Heart left ventricle (tissue), 16 donors: ENCODE measurements at regions not wholly inside any gene's neighbourhood (a gene's known extent, or its start where the extent isn't known, plus 50 kb on each side); places are given as distances from the start of the nearest gene placed in this dataset.

Source experiments
- ATAC-seq, 4 donors: fragments of 200-7000 bp; cut with Tn5 transposase; one replicate each; pipeline ENCODE4 v1.9.1; 2020 to 2022; ENCODE audit warnings: moderate library complexity in 4 of 4, mild to moderate bottlenecking in 3 of 4, moderate number of reproducible peaks in 1 of 4
- DNase-seq, 5 donors: peaks; one replicate each; pipeline ENCODE4 v3.0.0-alpha.2; 2020
- H3K27ac ChIP-seq, 12 donors: fragments of 200-600 bp; sonication (generic) in 4 of 12; one replicate each; pipeline versions ENCODE4 v1.5.0 to v1.8.0; 2016 to 2022; ENCODE audit warnings: mild to moderate bottlenecking in 2 of 12
- H3K27me3 ChIP-seq, 9 donors: fragments of 200-600 bp; sonication (generic) in 2 of 9; one replicate each; pipeline versions ENCODE4 v1.5.1 to v1.8.0; 2016 to 2022; ENCODE audit warnings: mild to moderate bottlenecking in 3 of 9
- H3K36me3 ChIP-seq, 9 donors: fragments of 200-600 bp; sonication (generic) in 2 of 9; one replicate each; pipeline versions ENCODE4 v1.5.0 to v1.8.0; 2018 to 2022; ENCODE audit warnings: mild to moderate bottlenecking in 2 of 9
- H3K4me1 ChIP-seq, 12 donors: fragments of 200-600 bp; sonication (generic) in 4 of 12; one replicate each; pipeline versions ENCODE4 v1.5.0 to v1.8.0; 2016 to 2022; ENCODE audit warnings: mild to moderate bottlenecking in 3 of 12
- H3K4me3 ChIP-seq, 12 donors: fragments of 200-600 bp; sonication (generic) in 4 of 12; one replicate each; pipeline versions ENCODE4 v1.5.0 to v1.8.0; 2017 to 2022; ENCODE audit warnings: mild to moderate bottlenecking in 9 of 12, moderate library complexity in 4 of 12
- H3K9me3 ChIP-seq, 12 donors: fragments of 200-600 bp; sonication (generic) in 4 of 12; one replicate each; pipeline versions ENCODE4 v1.5.0 to v1.8.0; 2016 to 2022; ENCODE audit warnings: mild to moderate bottlenecking in 1 of 12
- CTCF ChIP-seq, 12 donors: fragments of 200-600 bp; sonication (generic) in 4 of 12; IDR thresholded peaks; one replicate each; pipeline versions ENCODE4 v1.5.0 to v1.8.0; 2018 to 2022; ENCODE audit warnings: antibody characterized with exemption in 12 of 12, mild to moderate bottlenecking in 5 of 12
- POLR2A ChIP-seq, 2 donors: fragments of 450-650 bp; IDR thresholded peaks; one replicate each; pipeline ENCODE4 v1.6.1; 2017; ENCODE audit warnings: antibody characterized with exemption in 2 of 2, mild to moderate bottlenecking in 2 of 2, moderate library complexity in 2 of 2
- WGBS, 4 donors: extraction: QIAGEN DNeasy Blood & Tissue Kit in 2 of 4; methylation state at CpG; one replicate each; pipeline versions ENCODE4 v1.1.5 to v1.1.7; 2013 to 2018; 5-methylcytosine and 5-hydroxymethylcytosine counted together
- intact Hi-C, 10 donors: fragments of 100-400 bp; cut with DNase I; formaldehyde crosslinking; loops; one replicate each; pipeline versions ENCODE4 v1.11.1 to v1.14.2; 2022
- donor health status: ischemic (EF 13 %, LVEDD 7.1; RV severe dilation, severe dysfunction).
- donor health status: healthy with polysubstance abuse.
- donor health status: DM: no; HTN: yes; CAD: no.
- donor health status: DM: no; HTN: no; CAD: no.
- donor health status: ischemic (EF 25% LVEDD 6.9; RV normal size, moderate dysfunction).
- donor health status: ischemic (EF 25% LVEDD 5.7; RV mildly dilated, moderate dysfunction).
- donor health status: healthy.
- donor health status: DM: yes; HTN: yes; CAD: no.
- donor health status: ischemic (EF 35%, LVEDD 5.7; RV mildly dilated, moderate dysfunction).
- donor health status: nonischemic (EF 11% LVEDD 7.7; RV severe dilation, severe dysfunction).
- donor health status: DM: yes; HTN: yes; CAD: no.
- donor health status: PGD.
- donor health status: ischemic (EF 29% LVEDD 5.4; RV normal size, mild dysfunction).
- donor health status: nonischemic (EF 23%, LVEDD 6.1; RV moderate dilation, normal function).

GRCh38 chr4:24131954-24132673, 242.3 kb upstream of the PPARGC1A start:
- ATAC-seq, result no peak
- TF ChIP-seq CTCF (IDR thresholded peaks at IDR 0.05) (no peak), POLR2A (IDR thresholded peaks at IDR 0.05) (no peak)

GRCh38 chr4:24130637-24131036, 240.8 kb upstream of the PPARGC1A start:
- no peak for TF ChIP-seq POLR2A (IDR thresholded peaks at IDR 0.05)
- no peak for TF ChIP-seq CTCF (IDR thresholded peaks at IDR 0.05)
- no peak for DNase-seq
- Histone ChIP-seq H3K9me3 (no peaks in the 10 kb centered on the region), H3K27ac (no peak overlapping the region), H3K36me3 (no peaks in the 10 kb centered on the region), H3K4me1 (no peaks in the 10 kb centered on the region), H3K27me3 (no peaks in the 10 kb centered on the region), H3K4me3 (no peak overlapping the region)
- intact Hi-C loops, result no loop called here
- ATAC-seq, result no peak
- WGBS, 4 donors, result 52 to 71% (median 59%) methylated on average over 3 of the region's 3 CpGs

More at GRCh38 chr4:24131954-24132673, 242.3 kb upstream of the PPARGC1A start:
- intact Hi-C loops, result no loop called here
- no peak overlapping the region for H3K27ac ChIP-seq
- 64 to 70% (median 67%) methylated on average over 8 of the region's 8 CpGs for WGBS, 4 donors
- H3K4me3 ChIP-seq, result no peak overlapping the region
- no peak for DNase-seq
- no peaks in the 10 kb centered on the region for H3K27me3 ChIP-seq
- H3K9me3 ChIP-seq, result no peaks in the 10 kb centered on the region
- H3K36me3 ChIP-seq, result no peaks in the 10 kb centered on the region
- no peaks in the 10 kb centered on the region for H3K4me1 ChIP-seq

- no peak for ATAC-seq
Observed at GRCh38 chr4:24126776-24127175, 236.9 kb upstream of the PPARGC1A start.

More at GRCh38 chr4:24126776-24127175, 236.9 kb upstream of the PPARGC1A start:
- intact Hi-C loops, result no loop called here
- no peaks in the 10 kb centered on the region for H3K9me3 ChIP-seq
- H3K36me3 ChIP-seq, result no peaks in the 10 kb centered on the region
- DNase-seq, result no peak
- TF ChIP-seq POLR2A (IDR thresholded peaks at IDR 0.05) (no peak), CTCF (IDR thresholded peaks at IDR 0.05) (no peak)
- H3K27ac ChIP-seq, result no peak overlapping the region
- H3K4me1 ChIP-seq, result no peaks in the 10 kb centered on the region
- H3K4me3 ChIP-seq, result no peak overlapping the region
- 76 to 85% (median 79%) methylated on average over 5 of the region's 5 CpGs for WGBS, 4 donors
- H3K27me3 ChIP-seq, result no peaks in the 10 kb centered on the region
